Activated gamma-delta T cell treated with anti-CD3 and anti-CD28 coated beads, Interleukin-2, amount 50 U/mL, for 16 hours (primary cell): ENCODE measurements at regions not wholly inside any gene's neighbourhood (a gene's known extent, or its start where the extent isn't known, plus 50 kb on each side); places are given as distances from the start of the nearest gene placed in this dataset.
"Not testable (repeated sequence)": the region's sequence is repeated elsewhere in the genome, so short reads cannot be mapped to it uniquely, and the experiment has no call there.

Source experiments
- DNase-seq: peaks from one replicate; pipeline ENCODE4 v3.0.0-alpha.2; 2020; ENCODE audit warnings: low read depth

GRCh38 chr6:134604014-134604676 lies 286.2 kb upstream of the SGK1 start:
- DNase-seq = no peak

GRCh38 chr6:134603561-134603960 lies 285.6 kb upstream of the SGK1 start:
- DNase-seq = no peak

DNA sequence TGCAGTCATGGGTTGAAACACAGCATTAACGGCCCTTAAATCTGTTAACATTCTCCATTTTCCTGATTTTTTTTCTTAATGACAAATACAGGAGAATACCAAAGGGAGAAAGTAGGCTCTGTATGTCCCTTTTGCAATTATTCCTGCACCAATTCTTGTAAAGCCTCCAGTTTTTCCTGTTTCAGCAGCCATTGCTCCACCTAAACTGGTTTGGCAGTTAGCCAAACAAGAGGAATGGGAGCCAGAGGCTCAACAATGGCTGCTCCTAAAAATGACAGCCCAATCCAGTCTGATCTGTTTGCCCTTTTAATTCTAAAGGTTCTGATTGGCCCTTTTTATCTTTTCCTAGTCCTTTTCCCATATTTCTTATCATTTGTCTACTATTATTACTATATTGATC lies 284.2 kb upstream of the SGK1 start:
- no peak for DNase-seq

DNA sequence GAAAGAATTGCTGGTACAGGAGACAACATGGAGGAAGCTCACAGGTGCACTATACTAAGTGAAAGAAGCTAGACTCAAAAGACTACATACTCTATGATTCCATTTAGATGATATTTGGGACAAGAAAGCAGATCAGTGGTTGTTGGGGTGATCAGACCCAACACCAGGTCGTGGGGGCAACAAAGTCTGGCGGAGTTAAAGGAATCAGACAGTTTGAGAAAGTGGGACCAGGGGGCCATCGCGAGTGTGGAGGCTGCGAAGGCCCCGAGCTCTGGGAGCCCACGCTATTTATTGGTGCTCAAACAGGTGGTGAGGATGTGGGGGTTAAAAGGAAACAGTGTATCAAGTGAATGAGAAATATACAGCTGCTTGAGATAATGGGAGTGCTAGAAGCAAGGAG lies 282.8 kb upstream of the SGK1 start:
- DNase-seq = no peak

DNA sequence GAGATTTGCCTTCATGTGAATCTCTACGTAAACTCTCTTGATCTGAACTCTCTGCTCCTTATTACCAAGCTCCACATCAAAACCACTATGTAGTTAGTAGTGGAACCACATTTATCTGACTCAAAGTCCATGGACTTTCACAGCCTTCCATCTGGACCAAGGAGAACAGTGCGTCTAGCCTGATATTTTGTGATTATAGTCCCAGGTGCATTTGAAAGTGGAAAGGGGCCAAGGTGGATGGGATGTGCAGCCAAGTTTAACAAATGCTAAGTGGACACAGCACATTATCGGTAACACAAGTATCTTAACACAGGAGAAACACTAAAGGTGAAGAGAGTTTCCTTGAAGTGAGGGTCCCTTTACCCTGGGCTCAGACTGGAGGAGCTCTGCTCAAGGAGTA lies 281.2 kb upstream of the SGK1 start:
- no peak for DNase-seq

GRCh38 chr6:134596191-134596590 lies 278.3 kb upstream of the SGK1 start:
- DNase-seq = no peak

DNA sequence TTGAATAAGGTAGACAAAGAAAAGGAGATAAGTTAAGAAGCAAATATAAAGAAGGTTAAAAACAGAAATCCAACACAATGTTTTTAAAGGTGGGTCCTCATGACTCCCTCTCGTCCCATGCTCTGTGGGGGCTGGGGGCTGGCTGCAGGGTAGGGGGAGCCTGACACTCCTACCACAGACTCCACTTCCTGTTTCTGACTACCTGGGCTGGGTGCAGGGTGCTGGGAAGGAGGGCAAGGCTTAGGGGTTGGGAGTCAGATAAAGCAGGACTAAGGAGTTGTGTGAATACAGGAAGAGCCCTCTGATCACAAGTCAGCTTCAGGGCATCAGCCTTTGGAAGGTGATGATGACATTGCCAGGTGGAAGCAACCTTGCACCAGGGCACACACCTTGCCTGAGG lies 277.0 kb upstream of the SGK1 start:
- DNase-seq = no peak

- DNase-seq = no peak
Observed at GRCh38 chr6:134593887-134594286, 276.0 kb upstream of the SGK1 start.

DNA sequence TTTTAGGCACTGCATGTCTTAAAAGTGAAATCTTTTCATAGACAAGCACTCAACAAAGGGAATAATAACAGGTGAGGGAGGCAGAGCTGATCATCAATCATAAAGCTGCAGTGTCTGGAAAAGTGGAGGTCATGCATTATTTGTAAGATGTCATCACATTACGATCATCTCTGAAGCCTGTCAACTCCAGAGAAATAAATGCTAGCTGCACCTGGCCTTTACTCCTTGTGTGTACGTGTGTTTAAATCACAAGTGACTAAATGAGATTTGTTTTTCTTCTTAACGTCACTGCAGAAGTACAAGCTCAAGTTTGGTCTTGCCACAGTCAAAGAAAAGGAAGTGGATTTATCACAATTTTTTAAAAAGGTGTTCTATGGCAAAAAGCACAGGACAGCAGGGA lies 275.5 kb upstream of the SGK1 start:
- DNase-seq = no peak

- DNase-seq = no peak
Observed at GRCh38 chr6:134593024-134593423, 275.1 kb upstream of the SGK1 start.

- DNase-seq = no peak
Observed at GRCh38 chr6:134590449-134590848, 272.5 kb upstream of the SGK1 start.

- no peak for DNase-seq
Observed at GRCh38 chr6:134590004-134590403, 272.1 kb upstream of the SGK1 start.

GRCh38 chr6:134589512-134589911 lies 271.6 kb upstream of the SGK1 start:
- no peak for DNase-seq

DNA sequence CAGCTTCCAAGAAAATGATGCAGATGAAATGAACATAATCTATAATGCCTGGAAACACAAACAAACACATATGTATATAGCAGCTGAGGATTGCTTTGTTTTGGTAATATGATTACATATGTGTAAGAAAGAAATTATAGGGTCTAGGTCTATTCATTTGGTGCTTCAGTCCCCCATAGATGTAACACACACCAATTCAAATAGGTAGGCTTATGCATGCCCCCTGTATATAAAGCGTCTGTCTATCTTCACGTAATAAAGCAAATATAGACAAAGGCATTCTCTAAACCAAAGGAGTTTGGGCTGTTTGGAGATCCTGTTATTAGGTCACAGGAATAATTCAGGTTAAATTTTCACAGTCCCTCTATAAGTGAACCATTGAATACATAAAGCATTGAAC lies 270.4 kb upstream of the SGK1 start:
- no peak for DNase-seq

DNA sequence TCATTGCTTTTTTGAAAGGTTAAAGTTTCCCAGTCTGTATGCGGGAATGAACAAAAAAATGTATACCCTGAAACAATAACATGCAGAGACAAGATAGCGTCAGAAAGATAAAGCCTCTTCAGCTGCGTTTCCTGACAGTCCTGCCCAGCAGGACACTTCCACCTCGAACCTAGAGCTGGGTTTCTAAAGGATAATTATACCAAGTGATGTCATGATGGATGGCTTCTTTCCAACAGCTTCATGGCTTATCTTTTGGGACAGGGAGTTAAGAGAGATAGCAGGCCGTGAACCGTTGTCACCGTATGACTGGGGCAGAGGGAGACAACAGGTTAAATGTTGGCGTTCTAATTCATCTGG lies 267.6 kb upstream of the SGK1 start:
- DNase-seq = no peak

GRCh38 chr6:134584847-134585516 lies 267.1 kb upstream of the SGK1 start:
- no peak for DNase-seq

- DNase-seq = no peak
Observed at GRCh38 chr6:134577998-134578397, 260.1 kb upstream of the SGK1 start.

DNA sequence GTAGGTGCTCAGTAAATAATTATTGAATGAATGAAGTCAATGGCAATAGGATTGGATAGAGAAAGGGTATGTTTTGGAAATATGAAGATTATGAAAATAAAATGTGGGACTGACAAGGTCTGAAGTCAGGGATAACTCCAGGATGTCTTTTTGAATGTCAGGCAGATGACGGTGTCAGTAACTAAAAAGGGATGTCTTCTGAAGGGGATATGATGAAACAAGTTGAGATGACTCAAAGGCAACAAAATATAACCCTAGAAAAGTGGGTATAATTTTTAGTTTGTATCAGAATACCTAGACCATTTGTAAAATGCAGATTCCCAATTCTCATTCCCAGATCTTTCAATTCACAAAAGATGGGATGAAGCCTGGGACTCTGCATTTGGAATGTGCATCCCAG lies 257.3 kb upstream of the SGK1 start:
- DNase-seq = no peak

DNA sequence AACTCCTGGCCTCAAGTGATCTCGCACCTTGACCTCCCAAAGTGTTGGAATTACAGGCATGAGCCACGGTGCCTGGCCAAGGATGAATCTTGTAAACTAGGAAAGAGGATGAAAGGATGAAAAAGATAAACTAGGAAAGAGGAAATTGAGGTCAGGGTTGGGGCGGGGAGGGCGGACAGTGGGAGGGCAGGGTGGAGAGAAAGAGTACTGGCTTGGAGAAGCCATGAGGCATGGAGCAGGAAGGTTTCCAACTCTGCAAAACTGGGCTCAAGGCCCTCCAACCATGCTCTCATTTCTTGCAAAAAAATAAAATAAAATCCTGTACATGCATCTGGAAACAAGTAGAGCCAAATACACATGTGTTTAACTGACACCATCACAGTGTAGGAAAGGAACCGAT lies 256.6 kb upstream of the SGK1 start:
- no peak for DNase-seq

DNA sequence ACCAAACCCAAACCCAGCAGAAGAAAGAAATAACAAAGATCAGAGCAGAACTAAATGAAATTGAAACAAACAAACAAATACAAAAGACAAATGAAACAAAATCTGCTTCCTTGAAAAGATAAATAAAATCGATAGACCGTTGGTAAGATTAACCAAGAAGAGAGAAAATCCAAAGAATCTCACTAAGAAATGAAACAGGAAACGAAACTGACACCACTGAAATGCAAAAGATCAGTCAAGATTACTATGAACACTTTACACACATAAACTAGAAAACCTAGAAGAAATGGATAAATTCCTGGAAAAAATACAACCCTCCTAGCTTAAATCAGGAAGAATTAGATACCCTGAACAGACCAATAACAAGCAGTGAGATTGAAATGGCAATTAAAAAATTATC lies 252.1 kb upstream of the SGK1 start:
- DNase-seq = not testable (repeated sequence)

DNA sequence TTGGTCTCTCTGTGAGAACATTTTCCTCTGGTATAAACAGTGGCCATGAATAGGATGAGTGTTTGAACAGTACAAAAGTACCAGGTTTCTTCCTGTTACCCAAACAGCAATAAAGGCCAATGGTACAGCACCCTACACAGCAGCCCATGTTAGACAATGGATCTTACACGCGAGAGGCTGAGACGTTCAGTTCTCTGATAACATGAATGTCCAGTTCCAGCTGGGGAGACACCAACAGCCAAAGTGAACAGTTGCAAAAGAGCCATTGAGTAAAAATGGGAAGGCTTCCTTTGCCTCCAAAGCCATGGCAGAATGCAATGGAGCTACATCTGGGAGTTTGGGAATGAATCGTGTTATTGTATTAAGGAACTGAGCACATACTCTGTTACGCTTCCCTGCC lies 246.8 kb upstream of the SGK1 start:
- no peak for DNase-seq

GRCh38 chr6:134560019-134560418 lies 242.1 kb upstream of the SGK1 start:
- DNase-seq = no peak

DNA sequence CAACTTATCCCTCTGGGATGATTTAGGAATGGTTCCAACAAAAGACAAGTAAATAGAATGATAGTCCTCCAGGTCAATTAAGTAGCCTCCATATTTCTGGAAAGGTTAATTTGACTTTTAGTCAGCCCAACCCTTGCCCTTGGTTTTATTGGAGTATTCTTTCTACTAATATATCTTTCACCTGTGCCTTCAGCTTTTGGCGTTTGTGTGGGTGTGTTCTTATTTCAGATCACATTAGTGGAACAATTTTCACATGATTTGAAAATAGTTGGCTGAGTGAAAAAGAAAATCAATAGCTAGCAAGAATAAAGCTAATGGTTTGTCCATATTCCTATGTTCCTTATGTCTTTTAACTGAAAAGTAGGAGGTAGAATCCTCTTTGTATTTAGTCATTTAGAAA lies 239.6 kb upstream of the SGK1 start:
- no peak for DNase-seq

- DNase-seq = no peak
Observed at GRCh38 chr6:134555672-134556071, 237.8 kb upstream of the SGK1 start.
